Activated T-helper 2 cell treated with anti-CD3 and anti-CD28 coated beads, Interferon-gamma antibody, Interleukin-2, Interleukin-4, amounts not matched to agents 10 μg/mL and 5 μg/mL and 100 μg/mL, durations not matched to agents 14 hours and 24 hours and 36 hours (primary cell): ENCODE measurements at regions not wholly inside any gene's neighbourhood (a gene's known extent, or its start where the extent isn't known, plus 50 kb on each side); places are given as distances from the start of the nearest gene placed in this dataset.

ENCODE experiments used
- DNase-seq: peaks from one replicate; pipeline ENCODE4 v3.0.0; 2021; ENCODE audit warnings: low spot score
- H3K27ac Mint-ChIP-seq: one replicate; pipeline ENCODE4 v1.8.0; 2021; ENCODE audit warnings: mixed read lengths
- H3K27me3 Mint-ChIP-seq: one replicate; pipeline ENCODE4 v1.8.0; 2021; ENCODE audit warnings: low read depth, mixed read lengths
- H3K36me3 Mint-ChIP-seq: one replicate; pipeline ENCODE4 v1.8.0; 2021; ENCODE audit warnings: low read depth, mixed read lengths
- H3K4me1 Mint-ChIP-seq: one replicate; pipeline ENCODE4 v1.8.0; 2021; ENCODE audit warnings: low read depth, mixed read lengths
- H3K4me3 Mint-ChIP-seq: one replicate; pipeline ENCODE4 v1.8.0; 2021; ENCODE audit warnings: low read depth, mild to moderate bottlenecking, moderate library complexity, mixed read lengths
- H3K9me3 Mint-ChIP-seq: one replicate; pipeline ENCODE4 v1.8.0; 2021; ENCODE audit warnings: mixed read lengths
- intact Hi-C: fragments of 100-400 bp; cut with micrococcal nuclease; formaldehyde crosslinking; loops from one replicate; pipeline ENCODE4 v1.15.1; 2023

DNA sequence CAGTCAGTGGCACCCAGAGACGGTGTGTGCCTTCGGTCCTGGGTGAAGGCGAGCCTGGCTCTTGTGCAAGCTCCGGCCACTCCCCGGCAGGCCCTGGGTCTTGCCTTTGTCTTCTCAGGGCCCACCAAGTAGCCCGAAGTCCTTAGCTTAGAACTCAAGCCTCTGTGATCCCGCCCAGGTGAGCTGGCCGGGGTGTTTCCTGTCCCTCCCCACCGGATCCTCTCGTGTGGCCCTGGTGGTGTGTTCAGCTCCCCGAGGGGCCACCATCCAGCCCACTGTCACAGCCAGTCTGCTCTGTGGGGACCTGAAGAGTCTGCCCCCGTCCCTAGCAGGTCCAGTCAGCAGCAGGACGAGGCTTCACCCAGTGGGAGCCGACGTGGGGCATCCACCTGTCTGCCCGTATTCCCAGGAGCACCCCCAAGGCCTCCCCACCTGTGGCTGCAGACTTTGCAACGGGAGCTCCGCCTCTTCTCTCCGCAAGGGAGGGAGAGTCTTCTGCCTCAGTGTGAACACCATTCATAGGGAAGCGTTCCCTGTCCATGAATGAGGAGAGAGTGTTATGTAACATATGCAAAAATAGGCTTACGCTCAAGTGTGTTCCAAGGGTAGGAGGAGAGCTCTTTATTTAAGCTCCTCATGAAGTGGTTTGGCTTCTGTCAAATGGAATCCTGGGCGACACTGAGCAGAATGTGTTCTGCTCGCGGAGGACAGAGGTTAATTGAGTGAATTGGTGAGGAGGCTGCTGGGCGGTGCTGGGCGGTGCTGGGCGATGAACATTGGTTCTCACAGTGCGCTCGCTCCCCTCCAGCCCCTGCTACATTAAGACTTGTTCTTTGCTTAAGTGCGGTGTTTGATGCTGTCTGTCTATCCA, 108.9 kb downstream of the CRYAA start:
- peaks cover 5% of the 10 kb centered on the region for H3K27me3 Mint-ChIP-seq
- H3K9me3 Mint-ChIP-seq: no peaks in the 10 kb centered on the region
- intact Hi-C loops: no loop called here
- H3K4me1 Mint-ChIP-seq: no peaks in the 10 kb centered on the region
- DNase-seq: no peak
- no peak overlapping the region for H3K27ac Mint-ChIP-seq
- no peaks in the 10 kb centered on the region for H3K36me3 Mint-ChIP-seq
- H3K4me3 Mint-ChIP-seq: no peak overlapping the region

DNA sequence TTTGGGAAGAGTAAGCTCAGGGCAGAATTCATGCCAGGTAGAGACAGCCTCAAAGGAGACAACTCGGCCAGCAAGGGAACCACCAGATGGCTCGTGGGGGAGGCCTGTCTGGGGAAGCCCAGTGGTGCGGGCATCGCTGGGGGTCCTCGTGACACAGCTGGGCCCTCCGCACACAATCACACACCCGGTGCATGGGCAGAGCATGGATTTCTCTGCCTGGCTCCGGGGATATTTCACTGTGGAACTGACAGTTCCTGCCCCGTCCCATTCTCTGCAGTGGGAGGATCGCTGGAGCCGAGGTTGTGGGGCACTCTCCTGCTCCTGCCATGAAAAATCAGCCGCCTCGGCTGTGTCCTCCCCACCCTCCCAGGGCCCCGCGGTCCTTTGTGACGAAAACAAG, 108.0 kb downstream of the CRYAA start:
- Mint-ChIP-seq H3K27ac (no peak overlapping the region), H3K4me1 (no peaks in the 10 kb centered on the region), H3K4me3 (no peak overlapping the region), H3K27me3 (peaks cover 5% of the 10 kb centered on the region), H3K9me3 (no peaks in the 10 kb centered on the region), H3K36me3 (no peaks in the 10 kb centered on the region)
- intact Hi-C loops: no loop called here
- no peak for DNase-seq

DNA sequence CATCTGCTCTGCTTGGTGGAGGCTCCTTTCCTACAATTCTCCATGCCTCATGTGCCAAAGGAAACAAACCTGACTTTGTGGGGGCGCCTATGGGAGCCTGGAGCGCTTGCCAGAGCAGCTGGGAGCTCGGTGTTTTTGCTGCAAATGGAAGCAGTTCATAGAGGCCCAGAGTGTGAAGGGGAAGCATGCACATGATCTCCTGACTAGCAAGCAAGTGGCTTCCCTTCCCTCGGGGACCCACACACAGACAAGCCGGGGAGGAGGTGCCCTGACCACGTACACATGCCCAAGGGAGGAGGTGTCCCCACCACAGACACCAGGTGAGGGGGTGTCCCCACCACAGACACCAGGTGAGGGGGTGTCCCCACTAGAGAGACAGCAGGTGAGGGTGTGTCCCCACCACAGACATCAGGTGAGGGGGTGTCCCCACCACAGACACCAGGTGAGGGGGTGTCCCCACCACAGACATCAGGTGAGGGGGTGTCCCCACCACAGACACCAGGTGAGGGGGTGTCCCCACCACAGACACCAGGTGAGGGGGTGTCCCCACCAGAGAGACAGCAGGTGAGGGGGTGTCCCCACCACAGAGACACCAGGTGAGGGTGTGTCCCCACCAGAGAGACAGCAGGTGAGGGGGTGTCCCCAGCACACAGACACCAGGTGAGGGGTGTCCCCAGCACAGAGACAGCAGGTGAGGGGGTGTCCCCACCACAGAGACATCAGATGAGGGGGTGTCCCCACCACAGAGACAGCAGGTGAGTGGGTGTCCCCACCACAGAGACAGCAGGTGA, 106.8 kb downstream of the CRYAA start:
- Mint-ChIP-seq H3K36me3 (no peaks in the 10 kb centered on the region), H3K27ac (no peak overlapping the region), H3K4me1 (no peaks in the 10 kb centered on the region), H3K4me3 (no peak overlapping the region), H3K9me3 (no peaks in the 10 kb centered on the region), H3K27me3 (peaks cover 5% of the 10 kb centered on the region)
- no peak for DNase-seq
- intact Hi-C loops: no loop called here

DNA sequence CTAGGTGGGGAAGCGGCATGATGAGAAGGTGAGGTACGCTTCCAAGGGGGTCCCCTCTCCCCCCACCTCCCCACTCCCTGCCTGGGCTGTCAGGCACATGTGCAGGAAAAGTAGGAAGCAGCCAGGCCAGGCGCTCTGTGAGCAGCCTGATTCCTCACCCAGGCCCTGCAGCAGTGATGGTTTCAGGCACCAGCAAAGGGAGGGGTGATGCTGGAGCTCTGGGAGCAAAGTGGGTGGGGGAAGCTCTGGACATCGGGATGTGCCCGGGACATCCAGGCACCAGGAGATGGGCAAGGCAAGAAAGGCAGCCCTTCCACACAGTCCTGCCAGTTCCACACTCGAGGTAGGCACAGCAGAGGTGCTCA, 106.1 kb downstream of the CRYAA start:
- no peaks in the 10 kb centered on the region for H3K4me1 Mint-ChIP-seq
- no peak for DNase-seq
- intact Hi-C loops: no loop called here

DNA sequence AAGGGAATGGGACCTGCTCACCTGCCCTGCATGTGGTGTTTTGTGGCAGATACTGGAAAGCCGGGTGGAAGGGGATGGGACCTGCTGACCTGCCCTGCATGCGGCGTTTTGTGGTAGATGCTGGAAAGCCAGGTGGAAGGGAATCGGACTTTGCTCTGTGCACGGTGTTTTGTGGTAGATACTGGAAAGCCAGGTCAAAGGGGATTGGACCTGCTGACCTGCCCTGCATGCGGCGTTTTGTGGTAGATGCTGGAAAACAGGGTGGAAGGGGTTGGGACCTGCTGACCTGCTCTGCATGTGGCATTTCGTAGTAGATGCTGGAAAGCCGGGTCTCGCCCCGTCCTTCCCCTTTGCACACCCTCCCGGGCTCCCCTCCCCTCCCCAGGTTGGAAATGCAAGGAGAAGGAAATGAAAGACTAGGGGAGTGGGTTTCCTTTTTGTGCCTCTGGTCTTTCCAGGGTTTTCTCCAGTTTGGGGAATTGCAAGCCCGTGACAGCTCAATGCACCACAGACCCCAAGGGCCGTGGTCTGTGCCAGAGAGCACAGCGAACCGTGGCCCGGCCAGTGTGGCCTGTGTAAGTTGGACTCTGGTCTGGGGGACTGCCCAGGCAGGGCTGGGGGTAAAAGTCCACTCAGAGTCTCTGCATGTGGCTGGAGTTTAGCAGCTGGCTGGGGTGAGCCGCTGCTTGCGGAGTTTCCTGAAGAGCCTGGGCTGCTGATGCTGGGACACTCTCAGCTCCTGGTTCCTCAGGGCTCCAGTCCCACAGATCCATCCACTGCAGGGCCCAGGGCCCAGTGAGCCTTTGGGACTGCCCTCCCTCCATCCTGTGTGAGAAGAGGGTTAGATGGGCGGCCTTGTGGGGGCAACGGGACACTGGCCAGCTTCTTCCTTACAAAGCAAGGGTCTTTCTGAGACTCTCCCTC, 105.5 kb downstream of the CRYAA start:
- H3K9me3 Mint-ChIP-seq: no peaks in the 10 kb centered on the region
- no peaks in the 10 kb centered on the region for H3K4me1 Mint-ChIP-seq
- H3K27ac Mint-ChIP-seq: no peak overlapping the region
- no peak for DNase-seq
- intact Hi-C loops: no loop called here
- no peak overlapping the region for H3K4me3 Mint-ChIP-seq
- H3K36me3 Mint-ChIP-seq: no peaks in the 10 kb centered on the region
- H3K27me3 Mint-ChIP-seq: peaks cover 5% of the 10 kb centered on the region

More for the DNA sequence above, 106.1 kb downstream of the CRYAA start:
- Mint-ChIP-seq H3K36me3 (no peaks in the 10 kb centered on the region), H3K9me3 (no peaks in the 10 kb centered on the region), H3K4me3 (no peak overlapping the region), H3K27ac (no peak overlapping the region), H3K27me3 (peaks cover 5% of the 10 kb centered on the region)

DNA sequence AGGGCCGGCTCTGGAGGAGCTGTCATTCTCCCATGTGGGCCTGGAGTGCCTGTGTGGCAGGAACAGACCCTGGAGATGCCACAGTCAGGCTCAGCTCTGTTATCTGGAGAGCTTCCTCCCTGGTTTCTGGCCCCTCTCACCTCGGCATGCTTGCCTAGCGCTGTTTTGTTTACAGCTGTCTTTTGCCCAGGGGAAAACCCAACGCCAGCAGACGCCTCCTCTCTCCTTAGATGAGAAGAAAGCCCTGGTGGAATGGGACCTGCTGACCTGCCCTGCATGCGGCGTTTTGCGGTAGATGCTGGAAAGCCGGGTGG, 104.9 kb downstream of the CRYAA start:
- Mint-ChIP-seq H3K36me3 (no peaks in the 10 kb centered on the region), H3K27ac (no peak overlapping the region), H3K4me1 (no peaks in the 10 kb centered on the region), H3K27me3 (peaks cover 5% of the 10 kb centered on the region), H3K4me3 (no peak overlapping the region), H3K9me3 (no peaks in the 10 kb centered on the region)
- intact Hi-C loops: no loop called here
- DNase-seq: no peak

DNA sequence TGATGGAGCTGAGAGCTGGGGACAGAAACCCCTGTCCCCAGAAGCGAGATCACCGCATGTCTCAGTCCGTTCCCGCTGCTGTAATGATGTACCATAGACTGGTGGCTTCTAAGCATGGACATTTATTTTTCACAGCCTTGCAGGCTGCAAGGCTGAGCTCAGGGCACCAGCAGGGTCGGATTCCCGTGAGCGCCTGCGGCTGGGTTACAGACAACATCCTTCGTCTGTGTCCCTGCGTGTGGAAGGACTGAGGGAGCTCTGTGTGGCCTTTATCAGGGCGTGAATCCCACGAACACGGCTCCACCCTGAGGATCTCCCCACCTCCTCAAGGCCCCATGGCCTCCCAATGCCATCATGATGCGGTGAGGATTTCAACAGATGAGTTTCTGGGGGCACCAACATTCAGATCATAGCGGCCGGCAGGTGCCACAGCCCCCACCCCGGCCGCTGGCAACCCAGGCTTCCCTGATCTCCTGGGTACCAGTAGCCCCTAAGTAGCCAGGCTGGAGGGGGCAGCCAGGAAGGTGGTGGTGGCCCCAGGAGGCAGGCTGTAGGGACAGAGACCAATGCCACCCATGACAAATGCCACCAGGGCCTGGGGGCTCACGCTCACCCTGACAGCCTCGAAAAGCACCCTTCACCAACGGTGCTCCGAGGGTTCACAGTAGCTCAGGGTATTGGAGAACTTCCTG, 104.4 kb downstream of the CRYAA start:
- H3K27ac Mint-ChIP-seq: no peak overlapping the region
- H3K27me3 Mint-ChIP-seq: peaks cover 5% of the 10 kb centered on the region
- no peak overlapping the region for H3K4me3 Mint-ChIP-seq
- no peaks in the 10 kb centered on the region for H3K4me1 Mint-ChIP-seq
- H3K9me3 Mint-ChIP-seq: no peaks in the 10 kb centered on the region
- intact Hi-C loops: no loop called here
- no peak for DNase-seq
- H3K36me3 Mint-ChIP-seq: no peaks in the 10 kb centered on the region

DNA sequence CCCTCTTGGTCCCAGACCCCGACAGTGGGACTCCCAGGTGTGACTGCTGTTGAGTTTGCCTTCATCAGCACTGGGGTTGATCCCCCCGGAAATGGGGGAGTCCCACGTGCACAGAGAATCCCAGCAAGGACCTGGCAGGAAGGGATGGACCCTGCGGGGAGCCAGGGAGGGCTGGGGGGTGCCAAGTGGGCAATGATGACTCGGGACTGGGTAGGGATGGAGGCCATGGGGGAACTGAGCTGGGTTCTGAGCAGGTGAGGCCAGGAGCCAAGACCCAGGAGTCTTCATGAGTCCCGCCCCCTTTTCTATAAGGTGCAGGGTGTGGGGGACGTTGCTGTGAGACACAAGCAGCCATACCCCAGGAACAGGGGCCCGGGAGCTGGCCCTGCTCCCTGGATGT, 103.8 kb downstream of the CRYAA start:
- Mint-ChIP-seq H3K4me1 (no peaks in the 10 kb centered on the region), H3K9me3 (no peaks in the 10 kb centered on the region), H3K27ac (no peak overlapping the region), H3K27me3 (peaks cover 2% of the 10 kb centered on the region), H3K4me3 (no peak overlapping the region), H3K36me3 (no peaks in the 10 kb centered on the region)
- DNase-seq: no peak
- intact Hi-C loops: no loop called here

DNA sequence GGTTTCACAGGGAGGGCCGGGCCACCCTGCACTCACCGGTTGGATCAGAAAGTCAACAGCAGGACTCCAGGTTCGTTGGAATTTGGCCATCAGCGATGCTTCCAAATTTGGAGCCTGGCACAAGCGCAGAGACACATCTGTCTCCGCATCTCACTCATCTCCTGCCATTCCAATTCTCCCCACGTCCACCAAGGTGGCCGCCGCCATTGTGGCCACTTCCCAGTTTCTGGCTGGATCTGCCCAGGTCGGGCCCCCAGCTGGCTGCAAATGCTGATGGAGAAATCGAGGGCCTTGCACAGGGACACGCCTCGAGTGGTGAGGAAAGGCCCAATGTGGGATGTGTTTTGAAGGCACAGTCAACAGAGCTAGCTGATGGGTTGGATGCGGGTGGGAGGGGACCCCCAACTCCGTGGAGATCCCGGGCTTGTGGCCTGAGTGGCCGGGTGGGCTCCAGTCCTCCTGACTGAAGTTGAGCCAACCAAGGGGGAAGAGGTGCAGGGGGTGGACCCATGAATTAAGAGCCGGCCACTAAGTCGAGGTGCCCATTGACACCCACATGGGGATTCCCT, 102.7 kb downstream of the CRYAA start:
- DNase-seq: no peak
- no peak overlapping the region for H3K4me3 Mint-ChIP-seq
- no peaks in the 10 kb centered on the region for H3K36me3 Mint-ChIP-seq
- no peak overlapping the region for H3K27ac Mint-ChIP-seq
- no peaks in the 10 kb centered on the region for H3K4me1 Mint-ChIP-seq
- intact Hi-C loops: no loop called here
- peaks cover 2% of the 10 kb centered on the region for H3K27me3 Mint-ChIP-seq
- H3K9me3 Mint-ChIP-seq: no peaks in the 10 kb centered on the region

DNA sequence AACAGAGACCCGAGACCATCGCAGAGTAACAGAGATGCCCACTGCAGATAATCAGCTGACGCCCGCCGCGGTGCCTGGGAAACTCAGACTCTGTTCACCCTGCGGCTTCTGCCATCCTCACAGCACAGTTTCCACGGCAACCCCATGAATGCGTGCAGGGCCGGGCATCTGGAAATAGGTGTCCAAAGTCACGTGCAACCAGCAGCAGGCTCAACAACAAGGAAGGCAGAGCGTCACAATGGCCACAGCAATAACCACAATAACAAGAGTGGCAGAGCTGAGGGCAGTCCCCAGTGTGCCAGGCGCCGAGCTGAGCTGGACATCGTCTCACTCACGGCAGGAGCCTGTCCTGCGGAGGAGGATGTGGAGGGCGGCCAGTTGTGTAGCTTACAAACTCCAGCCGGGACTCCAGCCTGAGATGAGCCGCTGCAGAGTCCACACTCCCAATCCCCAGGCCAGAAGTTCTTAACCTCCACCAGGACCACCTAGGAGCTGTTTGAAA, 102.0 kb downstream of the CRYAA start:
- Mint-ChIP-seq H3K4me3 (no peak overlapping the region), H3K27ac (no peak overlapping the region), H3K9me3 (no peaks in the 10 kb centered on the region), H3K27me3 (peaks cover 2% of the 10 kb centered on the region), H3K36me3 (no peaks in the 10 kb centered on the region), H3K4me1 (no peaks in the 10 kb centered on the region)
- DNase-seq: no peak
- intact Hi-C loops: no loop called here

DNA sequence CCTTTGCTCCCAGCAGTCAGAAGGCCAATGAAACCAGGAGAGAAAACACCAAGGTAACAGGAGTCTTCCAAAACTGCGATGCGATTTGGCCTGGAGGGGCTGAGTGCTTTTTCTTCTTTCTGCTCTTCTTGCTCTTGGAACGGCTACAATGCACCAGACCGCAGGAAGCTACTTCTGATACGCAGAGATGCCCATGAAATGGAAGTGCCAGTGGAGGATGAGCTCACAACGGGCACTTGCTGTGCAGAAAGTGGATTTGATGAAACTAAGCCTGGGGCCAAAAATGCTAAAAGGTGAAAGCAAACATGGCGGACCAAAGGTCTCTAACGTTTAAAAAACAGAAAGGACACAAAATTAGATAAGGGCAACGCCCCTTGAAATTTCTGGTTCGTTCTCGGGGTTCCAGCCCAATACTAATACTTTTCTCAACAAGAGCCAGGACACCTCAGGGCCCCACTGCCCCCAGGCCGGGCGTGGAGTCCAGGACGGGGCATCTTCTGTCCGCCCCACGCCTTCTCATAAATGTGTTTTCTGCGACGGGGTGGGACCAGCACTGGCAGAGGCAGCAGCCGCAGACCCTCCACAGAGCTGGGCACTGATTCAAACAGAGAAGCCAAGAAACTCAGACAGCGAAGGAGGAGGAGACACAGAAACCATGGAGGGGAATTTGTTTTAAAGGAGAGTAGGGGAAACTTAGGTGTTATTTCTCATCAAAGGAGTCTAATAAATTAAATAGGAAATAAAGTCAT, 101.3 kb downstream of the CRYAA start:
- Mint-ChIP-seq H3K27ac (no peak overlapping the region), H3K36me3 (no peaks in the 10 kb centered on the region), H3K27me3 (no peaks in the 10 kb centered on the region), H3K4me1 (no peaks in the 10 kb centered on the region), H3K9me3 (no peaks in the 10 kb centered on the region), H3K4me3 (no peak overlapping the region)
- DNase-seq: no peak
- intact Hi-C loops: no loop called here
